Activated CD4-positive, alpha-beta memory T cell treated with anti-CD3 and anti-CD28 coated beads for 36 hours (primary cell): ENCODE measurements at regions not wholly inside any gene's neighbourhood (a gene's known extent, or its start where the extent isn't known, plus 50 kb on each side); places are given as distances from the start of the nearest gene placed in this dataset.
A peak's percentile ranks its signal among the peaks of the same experiment; 100 is the strongest.

Source experiments
- CTCF ChIA-PET: fragments of 350-600 bp; sonication (Branson Sonifier 250); formaldehyde crosslinking; loops from one replicate; lab custom pipeline; 2021; ENCODE audit warnings: antibody characterized with exemption, inconsistent platforms; lab: Charles Lee
- POLR2A ChIA-PET: fragments of 350-600 bp; sonication (Branson Sonifier 250); formaldehyde crosslinking; loops from one replicate; lab custom pipeline; 2021; ENCODE audit warnings: antibody characterized with exemption; lab: Charles Lee
- DNase-seq: peaks from one replicate; pipeline ENCODE4 v3.0.0-alpha.2; 2020
- H3K27ac Mint-ChIP-seq: one replicate; pipeline ENCODE4 v1.8.0; 2021; ENCODE audit warnings: mixed read lengths
- H3K27me3 Mint-ChIP-seq: one replicate; pipeline ENCODE4 v1.8.0; 2021; ENCODE audit warnings: mixed read lengths
- H3K36me3 Mint-ChIP-seq: one replicate; pipeline ENCODE4 v1.8.0; 2021; ENCODE audit warnings: mixed read lengths
- H3K4me1 Mint-ChIP-seq: one replicate; pipeline ENCODE4 v1.8.0; 2021; ENCODE audit warnings: low read depth, mixed read lengths
- H3K4me3 Mint-ChIP-seq: one replicate; pipeline ENCODE4 v1.8.0; 2021; ENCODE audit warnings: mild to moderate bottlenecking, mixed read lengths
- H3K9me3 Mint-ChIP-seq: one replicate; pipeline ENCODE4 v1.8.0; 2021; ENCODE audit warnings: mixed read lengths
- intact Hi-C: fragments of 100-400 bp; cut with micrococcal nuclease; formaldehyde crosslinking; loops from one replicate; pipeline ENCODE4 v1.15.1; 2023

DNA sequence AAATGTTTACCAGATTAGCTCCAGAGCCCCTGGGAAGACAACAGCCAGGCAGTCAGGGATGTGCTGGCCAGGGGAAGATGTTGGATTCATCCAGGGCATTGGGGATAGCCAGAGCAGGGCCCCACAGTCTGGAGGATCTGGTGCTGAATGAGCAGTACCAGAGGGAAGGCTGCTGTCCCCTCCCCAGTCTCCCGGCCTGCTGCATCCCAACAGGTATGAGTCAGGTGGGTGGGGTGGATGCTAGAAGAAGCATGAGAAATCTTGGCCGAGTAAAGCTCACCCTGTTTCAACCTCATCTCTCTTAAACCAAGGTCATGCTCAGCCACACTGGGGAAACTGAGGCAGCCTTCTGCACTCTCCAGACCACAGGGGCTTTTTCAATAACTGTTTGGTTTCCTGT lies 71.9 kb upstream of the SEC14L1 start:
- CTCF ChIA-PET = interaction anchor here (0.6 to 1.4 kb wide), 4 partner anchors 13 to 253 kb away, joined by 3 to 5 read pairs (median 4); partner anchors contain the start of gene MGAT5B
- POLR2A ChIA-PET = interaction anchor here (0.5 kb wide), 1 partner anchor 252 kb away, joined by 3 read pairs; no protein-coding TSS in a partner anchor
- Mint-ChIP-seq H3K9me3 (no peaks in the 10 kb centered on the region), H3K27ac (no peak overlapping the region), H3K27me3 (peaks cover 24% of the 10 kb centered on the region), H3K36me3 (no peaks in the 10 kb centered on the region), H3K4me1 (no peaks in the 10 kb centered on the region), H3K4me3 (no peak overlapping the region)
- no peak for DNase-seq
- intact Hi-C loops = loop anchor here (5.0 kb wide), 1 partner anchor 252 kb away; no protein-coding TSS in a partner anchor

- Mint-ChIP-seq H3K27ac (no peak overlapping the region), H3K4me3 (no peak overlapping the region), H3K36me3 (no peaks in the 10 kb centered on the region), H3K27me3 (peaks cover 32% of the 10 kb centered on the region), H3K9me3 (no peaks in the 10 kb centered on the region), H3K4me1 (no peaks in the 10 kb centered on the region)
- CTCF ChIA-PET = interaction anchor here (1.3 to 1.9 kb wide), 2 partner anchors 13 to 16 kb away, joined by 3 to 5 read pairs; no protein-coding TSS in a partner anchor
- intact Hi-C loops = no loop called here
- DNase-seq = no peak
- POLR2A ChIA-PET = no interaction called here
Measured at GRCh38 chr17:77070888-77071279, 69.9 kb upstream of the SEC14L1 start.

DNA sequence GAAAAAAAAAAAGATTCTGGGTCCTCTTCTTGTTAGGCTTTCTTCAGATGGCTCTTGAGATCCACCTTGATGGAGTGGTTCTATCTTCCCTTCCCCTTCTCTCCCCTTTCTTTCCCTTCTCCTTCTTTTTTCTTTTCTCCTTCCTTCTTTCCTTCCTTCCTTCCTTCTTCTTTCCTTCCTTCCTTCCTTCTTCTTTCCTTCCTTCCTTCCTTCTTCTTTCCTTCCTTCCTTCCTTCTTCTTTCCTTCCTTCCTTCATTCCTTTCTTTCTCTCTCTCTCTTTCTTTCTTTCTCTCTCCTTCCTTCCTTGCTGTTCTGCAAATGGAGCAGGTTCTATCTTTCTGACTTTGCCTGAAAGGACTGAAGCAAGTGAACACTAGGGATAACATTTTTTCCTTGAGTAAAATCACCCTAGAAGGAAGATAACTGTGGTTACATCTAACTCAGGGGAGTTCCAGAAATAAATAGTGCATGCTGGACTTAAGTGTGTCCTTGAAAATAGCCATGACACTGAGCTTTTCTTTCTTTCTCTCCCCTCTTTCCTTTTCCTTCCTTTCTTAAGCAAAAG lies 68.8 kb upstream of the SEC14L1 start:
- no peak overlapping the region for H3K4me3 Mint-ChIP-seq
- H3K9me3 Mint-ChIP-seq = no peaks in the 10 kb centered on the region
- intact Hi-C loops = no loop called here
- CTCF ChIA-PET = no interaction called here
- H3K4me1 Mint-ChIP-seq = no peaks in the 10 kb centered on the region
- DNase-seq = no peak
- no peaks in the 10 kb centered on the region for H3K36me3 Mint-ChIP-seq
- POLR2A ChIA-PET = interaction anchor here (0.6 kb wide), 1 partner anchor 532 kb away, joined by 3 read pairs; no protein-coding TSS in a partner anchor
- no peak overlapping the region for H3K27ac Mint-ChIP-seq
- peaks cover 33% of the 10 kb centered on the region for H3K27me3 Mint-ChIP-seq

DNA sequence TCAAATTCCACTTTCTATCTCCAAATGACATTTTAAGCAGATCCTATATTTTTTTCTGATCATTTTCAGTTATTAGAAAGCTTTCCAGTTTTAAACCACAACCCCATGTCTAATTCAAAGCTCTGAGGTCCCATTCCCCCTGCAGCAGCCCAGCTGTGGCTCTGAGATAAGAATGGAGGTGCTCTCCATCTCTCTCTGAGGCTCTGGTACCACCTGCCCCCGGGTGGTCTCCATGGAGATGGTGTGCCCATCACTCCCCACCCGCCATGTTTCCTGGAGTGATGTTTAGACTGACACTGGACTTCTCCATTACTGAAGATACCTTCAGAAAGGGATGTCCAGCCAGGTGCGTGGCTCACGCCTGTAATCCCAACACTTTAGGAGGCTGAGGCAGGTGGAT lies 68.1 kb upstream of the SEC14L1 start:
- Mint-ChIP-seq H3K9me3 (no peaks in the 10 kb centered on the region), H3K4me1 (no peaks in the 10 kb centered on the region), H3K36me3 (no peaks in the 10 kb centered on the region), H3K27me3 (peaks cover 33% of the 10 kb centered on the region), H3K27ac (no peak overlapping the region), H3K4me3 (no peak overlapping the region)
- intact Hi-C loops = no loop called here
- DNase-seq = no peak
- CTCF ChIA-PET = interaction anchor here (0.9 kb wide), 1 partner anchor 205 kb away, joined by 3 read pairs; the partner anchor contains the start of gene MGAT5B
- POLR2A ChIA-PET = interaction anchor here (0.6 kb wide), 1 partner anchor 531 kb away, joined by 3 read pairs; no protein-coding TSS in a partner anchor

DNA sequence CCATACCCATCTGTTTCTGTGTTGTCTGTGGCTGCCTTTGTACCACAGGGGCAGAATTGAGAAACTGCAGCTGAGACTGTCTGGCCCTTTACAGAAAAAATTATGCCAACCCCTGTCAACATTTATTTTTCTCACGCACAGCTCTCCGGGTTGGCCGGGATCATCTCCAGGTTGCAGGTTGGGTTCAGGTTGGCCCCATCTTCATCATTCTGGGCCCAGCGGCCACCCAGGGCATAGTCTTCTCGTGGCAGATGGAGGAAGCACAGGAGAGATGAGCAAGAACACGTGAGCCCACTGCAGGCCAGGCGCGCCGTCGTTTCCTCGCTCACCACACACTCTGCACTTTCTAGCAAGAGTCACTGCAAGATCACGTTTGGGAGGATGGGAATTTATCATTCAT lies 66.1 kb upstream of the SEC14L1 start:
- Mint-ChIP-seq H3K27ac (peak overlapping the region; percentile 10), H3K4me1 (no peaks in the 10 kb centered on the region), H3K4me3 (no peak overlapping the region), H3K9me3 (no peaks in the 10 kb centered on the region), H3K36me3 (no peaks in the 10 kb centered on the region), H3K27me3 (peaks cover 30% of the 10 kb centered on the region)
- POLR2A ChIA-PET = no interaction called here
- no peak for DNase-seq
- intact Hi-C loops = no loop called here
- CTCF ChIA-PET = interaction anchor here (1.6 kb wide), 1 partner anchor 13 kb away, joined by 4 read pairs; no protein-coding TSS in a partner anchor

DNA sequence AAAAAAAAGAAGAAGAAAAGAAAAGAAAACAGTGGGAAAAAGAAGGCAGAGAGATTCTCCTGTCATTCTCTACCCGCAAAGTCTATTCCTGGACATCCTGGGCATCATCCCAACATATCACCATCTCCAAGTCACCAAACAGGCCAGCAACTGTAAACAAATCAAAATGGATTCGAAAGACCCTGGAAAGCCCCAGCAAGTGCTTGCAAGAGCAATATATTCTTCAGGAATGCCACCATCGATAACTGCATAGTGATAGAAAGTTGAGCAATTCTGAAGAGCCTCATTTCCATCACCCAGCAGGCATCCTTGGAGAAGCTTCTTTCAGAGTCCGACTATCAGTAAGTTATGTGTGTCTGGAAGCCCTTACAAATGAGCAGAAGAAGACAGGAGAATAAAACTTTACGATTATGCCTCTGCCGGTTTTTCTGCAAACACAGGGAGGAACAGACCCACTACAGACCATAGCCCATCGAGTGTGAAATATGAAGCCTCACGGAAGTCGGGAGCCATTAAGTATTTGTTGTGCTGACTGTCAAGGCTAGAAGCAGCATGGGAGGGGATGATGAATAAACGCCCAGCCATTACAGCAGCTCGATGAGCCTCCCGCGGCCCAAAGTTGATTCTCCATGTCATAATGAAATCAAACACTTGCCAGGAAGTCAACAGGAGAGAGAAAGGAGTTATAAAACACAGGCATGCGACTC lies 64.5 kb upstream of the SEC14L1 start:
- no peak overlapping the region for H3K4me3 Mint-ChIP-seq
- CTCF ChIA-PET = interaction anchor here (0.7 to 1.1 kb wide), 2 partner anchors 11 to 12 kb away, joined by 3 to 4 read pairs; no protein-coding TSS in a partner anchor
- intact Hi-C loops = no loop called here
- no peak for DNase-seq
- no peaks in the 10 kb centered on the region for H3K36me3 Mint-ChIP-seq
- POLR2A ChIA-PET = interaction anchor here (0.6 kb wide), 1 partner anchor 178 kb away, joined by 3 read pairs; no protein-coding TSS in a partner anchor
- H3K27ac Mint-ChIP-seq = no peak overlapping the region
- no peaks in the 10 kb centered on the region for H3K9me3 Mint-ChIP-seq
- H3K4me1 Mint-ChIP-seq = no peaks in the 10 kb centered on the region
- peaks cover 30% of the 10 kb centered on the region for H3K27me3 Mint-ChIP-seq

DNA sequence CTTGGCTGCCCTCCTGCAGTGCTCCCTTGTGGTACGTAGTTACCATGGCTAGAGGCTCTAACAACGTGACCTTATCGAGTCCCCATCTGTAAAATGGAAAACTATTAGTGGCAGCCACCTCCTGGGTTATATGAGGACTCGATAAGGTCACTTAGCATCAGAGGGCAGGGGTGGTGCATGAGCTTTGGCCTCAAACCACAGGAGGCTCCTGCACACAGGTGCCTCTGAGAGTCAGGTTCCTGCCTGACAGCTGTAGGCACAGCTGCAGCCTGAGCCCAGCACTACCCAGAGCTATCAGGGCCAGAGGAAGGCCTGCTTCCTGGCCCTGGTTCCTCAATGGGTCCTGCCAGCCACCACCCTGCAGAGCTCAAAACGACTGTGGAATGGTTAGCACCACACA lies 57.2 kb upstream of the SEC14L1 start:
- CTCF ChIA-PET = interaction anchor here (1.1 to 4.8 kb wide), 2 partner anchors 27 to 165 kb away, joined by 3 to 38 read pairs; no protein-coding TSS in a partner anchor
- Mint-ChIP-seq H3K27me3 (peaks cover 3% of the 10 kb centered on the region), H3K4me3 (no peak overlapping the region), H3K27ac (no peak overlapping the region), H3K4me1 (peaks cover 20% of the 10 kb centered on the region), H3K9me3 (no peaks in the 10 kb centered on the region), H3K36me3 (peaks cover 1% of the 10 kb centered on the region)
- intact Hi-C loops = no loop called here
- POLR2A ChIA-PET = no interaction called here
- no peak for DNase-seq

DNA sequence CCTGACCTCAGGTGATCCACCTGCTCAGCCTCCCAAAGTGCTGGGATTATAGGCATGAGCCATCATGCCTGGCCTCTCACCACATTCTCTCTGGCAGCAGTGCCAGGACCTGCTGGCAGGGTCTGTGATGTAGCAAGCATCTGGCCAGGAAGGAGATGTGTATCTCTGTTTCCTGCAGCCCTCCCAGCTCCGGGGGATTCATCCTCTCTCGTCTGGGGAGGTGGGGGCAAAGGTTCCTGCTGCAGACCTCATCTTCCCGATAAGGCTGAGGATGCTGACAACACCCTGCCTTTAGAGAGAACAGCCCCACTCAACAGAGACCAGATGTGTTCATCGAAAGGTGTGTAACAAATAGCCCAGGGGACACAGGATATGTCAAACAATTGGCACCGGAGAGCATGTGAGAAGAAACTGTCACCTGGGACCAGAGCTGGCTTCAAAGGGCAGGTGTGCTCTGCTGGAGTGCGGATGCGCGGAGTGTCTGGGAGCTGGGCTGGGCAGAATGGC lies 54.8 kb upstream of the SEC14L1 start:
- Mint-ChIP-seq H3K4me1 (peaks cover 38% of the 10 kb centered on the region), H3K27ac (no peak overlapping the region), H3K27me3 (peaks cover 3% of the 10 kb centered on the region), H3K4me3 (peak overlapping the region; percentile 4), H3K36me3 (peaks cover 20% of the 10 kb centered on the region), H3K9me3 (no peaks in the 10 kb centered on the region)
- intact Hi-C loops = loop anchor here (1.0 to 5.0 kb wide), 2 partner anchors 101 to 161 kb away; no protein-coding TSS in a partner anchor
- POLR2A ChIA-PET = no interaction called here
- no peak for DNase-seq
- CTCF ChIA-PET = interaction anchor here (0.6 to 4.8 kb wide), 10 partner anchors 12 to 168 kb away, joined by 3 to 38 read pairs (median 6); partner anchors contain the start of gene SEC14L1

- no peak overlapping the region for H3K27ac Mint-ChIP-seq
- H3K27me3 Mint-ChIP-seq = peaks cover 3% of the 10 kb centered on the region
- intact Hi-C loops = loop anchor here (1.0 to 5.0 kb wide), 2 partner anchors 101 to 161 kb away; no protein-coding TSS in a partner anchor
- H3K9me3 Mint-ChIP-seq = no peaks in the 10 kb centered on the region
- DNase-seq = peak; percentile 89
- CTCF ChIA-PET = interaction anchor here (0.5 to 4.8 kb wide), 35 partner anchors 8 to 419 kb away, joined by 3 to 38 read pairs (median 5); partner anchors contain the start of genes MGAT5B and SEC14L1
- H3K36me3 Mint-ChIP-seq = peaks cover 24% of the 10 kb centered on the region
- peaks cover 42% of the 10 kb centered on the region for H3K4me1 Mint-ChIP-seq
- POLR2A ChIA-PET = no interaction called here
- H3K4me3 Mint-ChIP-seq = peak overlapping the region; percentile 4
Measured at GRCh38 chr17:77086433-77087010, 54.2 kb upstream of the SEC14L1 start.

GRCh38 chr17:77087650-77088454 lies 52.9 kb upstream of the SEC14L1 start:
- intact Hi-C loops = loop anchor here (1.0 to 5.0 kb wide), 3 partner anchors 40 to 99 kb away; partner anchors contain the start of gene SEC14L1
- DNase-seq = peak; percentile 33
- no peaks in the 10 kb centered on the region for H3K9me3 Mint-ChIP-seq
- peaks cover 31% of the 10 kb centered on the region for H3K36me3 Mint-ChIP-seq
- CTCF ChIA-PET = interaction anchor here (0.6 to 4.8 kb wide), 26 partner anchors 8 to 222 kb away, joined by 3 to 38 read pairs (median 4); partner anchors contain the start of genes MGAT5B and SEC14L1
- peak overlapping the region; percentile 89 for H3K4me3 Mint-ChIP-seq
- POLR2A ChIA-PET = interaction anchor here (0.6 to 2.1 kb wide), 5 partner anchors 8 to 146 kb away, joined by 3 to 24 read pairs (median 4); partner anchors contain the start of gene SEC14L1
- H3K27ac Mint-ChIP-seq = peak overlapping the region; percentile 94
- peaks cover 49% of the 10 kb centered on the region for H3K4me1 Mint-ChIP-seq
- no peaks in the 10 kb centered on the region for H3K27me3 Mint-ChIP-seq
